Thyroid gland (tissue), 4 donors: ENCODE measurements at regions not wholly inside any gene's neighbourhood (a gene's known extent, or its start where the extent isn't known, plus 50 kb on each side); places are given as distances from the start of the nearest gene placed in this dataset.

Experiments
- POLR2A ChIP-seq, 2 donors: fragments of 450-650 bp; IDR thresholded peaks; one replicate each; pipeline ENCODE4 v1.6.1; 2017; ENCODE audit warnings: antibody characterized with exemption in 2 of 2, mild to moderate bottlenecking in 2 of 2, moderate library complexity in 1 of 2
- TF ChIP-seq, protein P1 (sequence below), 6 experiments: fragments of 200-600 bp in 3 of 6; fragments of 450-650 bp in 3 of 6; sonication (generic) in 3 of 6; IDR thresholded peaks; one replicate each; pipeline ENCODE4 v1.5.1; 2016 to 2019; ENCODE audit warnings: antibody characterized with exemption in 6 of 6, mild to moderate bottlenecking in 2 of 6, inconsistent platforms in 1 of 6, moderate library complexity in 1 of 6

DNA sequence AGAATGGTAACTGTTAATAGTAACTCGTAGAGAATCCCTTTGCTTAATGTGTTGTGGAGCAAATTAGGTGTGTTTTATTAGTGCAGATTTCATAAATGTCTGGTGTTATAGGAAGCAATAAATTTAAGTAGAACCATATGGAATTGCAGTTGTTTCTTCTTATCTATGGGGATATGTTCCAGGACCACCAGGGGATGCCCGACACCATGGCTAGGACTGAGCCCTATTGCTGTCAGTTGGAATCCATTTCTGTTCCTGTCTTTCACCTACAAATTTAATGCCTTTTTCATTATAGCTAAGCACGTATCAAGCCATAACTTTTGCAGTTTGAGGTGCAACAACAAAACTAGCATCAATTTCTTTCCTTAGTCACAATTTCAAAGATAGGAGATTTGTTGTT lies 72.5 kb downstream of the DDIT4L start:
- TF ChIP-seq, protein P1, sequence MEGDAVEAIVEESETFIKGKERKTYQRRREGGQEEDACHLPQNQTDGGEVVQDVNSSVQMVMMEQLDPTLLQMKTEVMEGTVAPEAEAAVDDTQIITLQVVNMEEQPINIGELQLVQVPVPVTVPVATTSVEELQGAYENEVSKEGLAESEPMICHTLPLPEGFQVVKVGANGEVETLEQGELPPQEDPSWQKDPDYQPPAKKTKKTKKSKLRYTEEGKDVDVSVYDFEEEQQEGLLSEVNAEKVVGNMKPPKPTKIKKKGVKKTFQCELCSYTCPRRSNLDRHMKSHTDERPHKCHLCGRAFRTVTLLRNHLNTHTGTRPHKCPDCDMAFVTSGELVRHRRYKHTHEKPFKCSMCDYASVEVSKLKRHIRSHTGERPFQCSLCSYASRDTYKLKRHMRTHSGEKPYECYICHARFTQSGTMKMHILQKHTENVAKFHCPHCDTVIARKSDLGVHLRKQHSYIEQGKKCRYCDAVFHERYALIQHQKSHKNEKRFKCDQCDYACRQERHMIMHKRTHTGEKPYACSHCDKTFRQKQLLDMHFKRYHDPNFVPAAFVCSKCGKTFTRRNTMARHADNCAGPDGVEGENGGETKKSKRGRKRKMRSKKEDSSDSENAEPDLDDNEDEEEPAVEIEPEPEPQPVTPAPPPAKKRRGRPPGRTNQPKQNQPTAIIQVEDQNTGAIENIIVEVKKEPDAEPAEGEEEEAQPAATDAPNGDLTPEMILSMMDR (IDR thresholded peaks at IDR 0.05): no peak
- no peak for TF ChIP-seq POLR2A (IDR thresholded peaks at IDR 0.05)
